AG04450 (cell line): ENCODE measurements at regions not wholly inside any gene's neighbourhood (a gene's known extent, or its start where the extent isn't known, plus 50 kb on each side); places are given as distances from the start of the nearest gene placed in this dataset.

Experiments
- CTCF ChIA-PET: fragments of 300-600, 350-600 bp; formaldehyde crosslinking; extraction: SDS; loops from one replicate; lab custom pipeline; 2022; ENCODE audit warnings: antibody characterized with exemption, inconsistent platforms; lab: Charles Lee
- POLR2A ChIA-PET: fragments of 350-600 bp; formaldehyde crosslinking; extraction: SDS; loops from one replicate; lab custom pipeline; 2021; ENCODE audit warnings: antibody characterized with exemption, inconsistent platforms; lab: Yijun Ruan, JAX
- DNase-seq: peaks from one replicate; pipeline ENCODE4 v3.0.0-alpha.2; 2011; ENCODE audit warnings: low read depth, low spot score
- H3K27ac ChIP-seq: one replicate; pipeline ENCODE4 v1.5.1; 2012; ENCODE audit warnings: low read depth, low read length, control low read depth
- H3K27me3 ChIP-seq: one replicate; pipeline ENCODE4 v1.6.0; 2012; ENCODE audit warnings: low read length; ENCODE audit not compliant: control insufficient read depth, insufficient read depth
- H3K4me3 ChIP-seq: 2 replicates; pipeline ENCODE4 v1.5.1; 2011; ENCODE audit warnings: mild to moderate bottlenecking, low read depth, low read length, control low read depth
- H3K9me3 ChIP-seq: 2 replicates; pipeline ENCODE4 v1.5.1; 2012; ENCODE audit warnings: low read length; ENCODE audit not compliant: control insufficient read depth, insufficient read depth
- TF ChIP-seq, protein P1 (sequence below): IDR thresholded peaks from 2 replicates; pipeline ENCODE4 v1.5.1; 2011; ENCODE audit warnings: low read depth, low read length, control low read depth, inconsistent platforms

DNA sequence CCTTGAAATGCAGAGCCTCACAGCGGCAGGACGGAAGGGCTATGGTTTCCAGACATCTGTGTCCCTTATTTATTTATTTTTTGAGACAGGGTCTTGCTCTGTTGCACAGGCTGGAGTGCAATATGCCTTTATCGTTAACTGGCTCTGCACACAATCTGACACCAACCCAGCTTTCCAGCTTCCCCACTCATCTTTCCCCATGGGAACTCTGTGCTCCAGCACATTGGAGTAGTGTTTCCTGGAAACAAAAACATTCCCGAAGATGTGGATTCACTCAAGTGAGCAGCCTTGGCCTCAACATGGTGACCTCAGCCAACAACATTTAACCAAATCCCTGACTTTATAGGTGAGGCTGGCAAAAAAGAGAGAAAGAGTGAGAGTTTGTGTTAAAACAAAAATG is 307.1 kb downstream of the TMEM114 start:
- H3K4me3 ChIP-seq: no peak overlapping the region
- H3K9me3 ChIP-seq: peaks cover 12% of the 10 kb centered on the region
- no peaks in the 10 kb centered on the region for H3K27me3 ChIP-seq
- POLR2A ChIA-PET: no interaction called here
- TF ChIP-seq, protein P1, sequence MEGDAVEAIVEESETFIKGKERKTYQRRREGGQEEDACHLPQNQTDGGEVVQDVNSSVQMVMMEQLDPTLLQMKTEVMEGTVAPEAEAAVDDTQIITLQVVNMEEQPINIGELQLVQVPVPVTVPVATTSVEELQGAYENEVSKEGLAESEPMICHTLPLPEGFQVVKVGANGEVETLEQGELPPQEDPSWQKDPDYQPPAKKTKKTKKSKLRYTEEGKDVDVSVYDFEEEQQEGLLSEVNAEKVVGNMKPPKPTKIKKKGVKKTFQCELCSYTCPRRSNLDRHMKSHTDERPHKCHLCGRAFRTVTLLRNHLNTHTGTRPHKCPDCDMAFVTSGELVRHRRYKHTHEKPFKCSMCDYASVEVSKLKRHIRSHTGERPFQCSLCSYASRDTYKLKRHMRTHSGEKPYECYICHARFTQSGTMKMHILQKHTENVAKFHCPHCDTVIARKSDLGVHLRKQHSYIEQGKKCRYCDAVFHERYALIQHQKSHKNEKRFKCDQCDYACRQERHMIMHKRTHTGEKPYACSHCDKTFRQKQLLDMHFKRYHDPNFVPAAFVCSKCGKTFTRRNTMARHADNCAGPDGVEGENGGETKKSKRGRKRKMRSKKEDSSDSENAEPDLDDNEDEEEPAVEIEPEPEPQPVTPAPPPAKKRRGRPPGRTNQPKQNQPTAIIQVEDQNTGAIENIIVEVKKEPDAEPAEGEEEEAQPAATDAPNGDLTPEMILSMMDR: no peak
- H3K27ac ChIP-seq: no peak overlapping the region
- no peak for DNase-seq
- CTCF ChIA-PET: no interaction called here

DNA sequence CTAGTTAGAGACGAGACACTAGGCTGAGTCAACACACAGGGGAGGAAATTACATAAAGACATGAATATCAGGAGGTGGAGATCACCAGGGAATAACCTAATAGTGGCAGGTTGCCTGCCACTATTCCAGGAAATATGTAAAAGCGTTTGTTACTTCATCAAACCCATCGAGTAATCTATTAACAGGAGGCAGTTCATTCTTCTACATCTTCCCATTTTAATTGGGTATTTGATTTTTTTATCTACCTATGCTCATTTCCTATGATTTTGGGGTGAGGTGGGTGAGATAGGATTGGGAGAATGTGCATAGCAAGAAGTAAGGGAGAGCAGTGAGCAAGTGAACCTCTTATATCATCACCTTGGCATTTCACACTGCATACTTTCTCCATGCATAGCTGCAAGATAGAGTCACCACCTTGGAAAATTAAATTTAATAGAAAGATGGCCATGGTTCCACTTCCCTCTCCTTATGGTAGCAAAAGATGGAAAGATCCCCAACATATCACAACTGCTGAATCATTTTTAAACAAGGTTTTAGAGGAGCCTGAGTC is 312.2 kb downstream of the TMEM114 start:
- ChIA-PET POLR2A (no interaction called here), CTCF (no interaction called here)
- H3K9me3 ChIP-seq: peaks cover 7% of the 10 kb centered on the region
- TF ChIP-seq, protein P1: no peak
- no peak for DNase-seq
- H3K4me3 ChIP-seq: no peak overlapping the region
- H3K27ac ChIP-seq: no peak overlapping the region
- no peaks in the 10 kb centered on the region for H3K27me3 ChIP-seq

DNA sequence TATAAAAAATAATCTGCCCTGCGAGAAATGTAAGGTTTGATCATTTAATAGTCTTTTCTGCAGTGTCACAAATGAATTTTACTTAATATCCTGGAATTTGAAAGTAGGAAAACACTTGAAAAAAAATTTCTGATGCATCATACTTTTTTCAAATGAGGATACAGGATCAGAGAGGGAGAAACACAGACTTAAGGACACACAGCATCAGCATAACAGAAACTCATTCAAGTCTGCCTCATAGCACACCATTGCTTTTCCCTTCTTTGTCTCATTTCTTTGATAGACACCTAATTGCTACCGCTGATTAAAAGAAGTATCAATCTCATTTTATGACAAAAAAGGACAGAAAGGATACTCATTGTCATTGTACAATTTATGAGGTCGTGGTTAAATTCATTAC is 319.0 kb downstream of the TMEM114 start:
- H3K27me3 ChIP-seq: no peaks in the 10 kb centered on the region
- H3K4me3 ChIP-seq: no peak overlapping the region
- H3K9me3 ChIP-seq: peaks cover 2% of the 10 kb centered on the region; the same call in 1 of the 2 replicates
- ChIA-PET POLR2A (no interaction called here), CTCF (no interaction called here)
- no peak for DNase-seq
- TF ChIP-seq, protein P1: no peak
- H3K27ac ChIP-seq: no peak overlapping the region

DNA sequence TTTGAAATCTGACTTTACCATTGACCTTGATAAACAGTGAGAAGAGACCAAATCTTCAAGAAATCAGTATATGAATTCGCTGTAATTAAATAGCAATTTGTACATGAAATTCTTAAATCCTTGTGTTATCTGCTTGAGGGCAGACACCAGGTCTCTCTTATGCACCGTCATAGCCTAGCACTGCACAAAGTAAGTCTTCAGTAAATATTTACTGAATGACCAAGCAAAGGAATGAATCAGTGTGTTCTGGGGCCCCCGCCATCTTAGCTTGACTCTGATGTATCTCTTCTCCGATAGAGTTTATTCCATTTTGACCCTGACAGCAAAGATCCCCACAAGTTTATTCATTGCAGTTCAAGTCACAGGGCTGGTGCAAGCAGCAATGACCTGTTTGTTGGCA is 328.0 kb downstream of the TMEM114 start:
- no peaks in the 10 kb centered on the region for H3K27me3 ChIP-seq
- CTCF ChIA-PET: no interaction called here
- H3K4me3 ChIP-seq: no peak overlapping the region
- POLR2A ChIA-PET: no interaction called here
- H3K27ac ChIP-seq: no peak overlapping the region
- peaks cover 10% of the 10 kb centered on the region for H3K9me3 ChIP-seq
- DNase-seq: no peak
- TF ChIP-seq, protein P1: no peak

DNA sequence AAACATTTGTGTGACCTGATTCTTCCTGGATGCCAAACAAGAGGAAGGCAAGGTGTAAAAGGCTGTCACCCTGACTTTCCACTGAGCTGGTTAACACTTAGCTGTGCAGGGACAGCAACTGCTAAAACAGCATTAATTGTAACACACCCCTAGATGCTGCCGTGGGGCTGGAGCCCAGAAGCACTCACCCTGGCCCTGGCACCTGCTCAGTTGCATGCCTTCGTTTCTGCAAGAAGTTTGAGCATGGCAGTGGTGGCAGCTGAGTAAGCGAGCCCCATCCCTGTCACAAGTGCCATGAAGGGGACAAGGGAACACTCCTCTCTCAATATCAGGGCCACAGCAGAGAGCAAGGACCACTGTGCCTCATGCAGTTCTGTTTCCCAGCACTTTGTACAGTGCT is 330.2 kb downstream of the TMEM114 start:
- Histone ChIP-seq H3K4me3 (no peak overlapping the region), H3K27me3 (no peaks in the 10 kb centered on the region), H3K27ac (no peak overlapping the region), H3K9me3 (peaks cover 10% of the 10 kb centered on the region)
- CTCF ChIA-PET: no interaction called here
- no peak for DNase-seq
- TF ChIP-seq, protein P1: no peak
- POLR2A ChIA-PET: no interaction called here
